Activated CD4-positive, alpha-beta T cell treated with anti-CD3 and anti-CD28 coated beads for 36 hours (primary cell): ENCODE measurements at regions not wholly inside any gene's neighbourhood (a gene's known extent, or its start where the extent isn't known, plus 50 kb on each side); places are given as distances from the start of the nearest gene placed in this dataset.
"Not testable (repeated sequence)": the region's sequence is repeated elsewhere in the genome, so short reads cannot be mapped to it uniquely, and the experiment has no call there.

Source experiments
- ATAC-seq: fragments of 200-7000 bp; cut with Tn5 transposase; one replicate; pipeline ENCODE4 v1.10.0; 2021; ENCODE audit warnings: mild to moderate bottlenecking, moderate library complexity
- CTCF ChIA-PET: fragments of 350-600 bp; sonication (Branson Sonifier 250); formaldehyde crosslinking; loops from one replicate; lab custom pipeline; 2021; ENCODE audit warnings: antibody characterized with exemption; lab: Charles Lee
- POLR2A ChIA-PET: fragments of 350-600 bp; sonication (Branson Sonifier 250); formaldehyde crosslinking; loops from one replicate; lab custom pipeline; 2021; ENCODE audit warnings: antibody characterized with exemption, inconsistent platforms; lab: Charles Lee
- DNase-seq: peaks from one replicate; pipeline ENCODE4 v3.0.0-alpha.2; 2020
- H3K27ac Mint-ChIP-seq: one replicate; pipeline ENCODE4 v1.8.0; 2021; ENCODE audit warnings: mixed read lengths
- H3K27me3 Mint-ChIP-seq: one replicate; pipeline ENCODE4 v1.8.0; 2021; ENCODE audit warnings: mixed read lengths
- H3K36me3 Mint-ChIP-seq: one replicate; pipeline ENCODE4 v1.8.0; 2021; ENCODE audit warnings: low read depth, mixed read lengths
- H3K4me1 Mint-ChIP-seq: one replicate; pipeline ENCODE4 v1.8.0; 2021; ENCODE audit warnings: mixed read lengths
- H3K4me3 Mint-ChIP-seq: one replicate; pipeline ENCODE4 v1.8.0; 2021; ENCODE audit warnings: mild to moderate bottlenecking, moderate library complexity, mixed read lengths
- H3K9me3 Mint-ChIP-seq: one replicate; pipeline ENCODE4 v1.8.0; 2021; ENCODE audit warnings: low read depth, mixed read lengths
- intact Hi-C, 2 experiments: fragments of 100-400 bp; cut with DNase I in 1 of 2; cut with micrococcal nuclease in 1 of 2; formaldehyde crosslinking; loops; one replicate each; pipeline versions ENCODE4 v1.14.2 to v1.15.1; 2022 to 2024; cut with DNase I, micrococcal nuclease

GRCh38 chr1:81513796-81514354 is 286.9 kb upstream of the ADGRL2 start:
- intact Hi-C loops = no loop called here
- peaks cover 3% of the 10 kb centered on the region for H3K27me3 Mint-ChIP-seq

GRCh38 chr1:81512252-81513003 is 288.3 kb upstream of the ADGRL2 start:
- ChIA-PET POLR2A (no interaction called here), CTCF (no interaction called here)
- H3K27me3 Mint-ChIP-seq = no peaks in the 10 kb centered on the region
- H3K4me3 Mint-ChIP-seq = no peak overlapping the region
- H3K36me3 Mint-ChIP-seq = no peaks in the 10 kb centered on the region
- H3K9me3 Mint-ChIP-seq = no peaks in the 10 kb centered on the region
- no peak overlapping the region for H3K27ac Mint-ChIP-seq
- H3K4me1 Mint-ChIP-seq = no peaks in the 10 kb centered on the region
- intact Hi-C loops = no loop called here
- no peak for ATAC-seq
- no peak for DNase-seq

More at GRCh38 chr1:81513796-81514354, 286.9 kb upstream of the ADGRL2 start:
- Mint-ChIP-seq H3K36me3 (no peaks in the 10 kb centered on the region), H3K4me3 (no peak overlapping the region), H3K4me1 (no peaks in the 10 kb centered on the region), H3K27ac (no peak overlapping the region), H3K9me3 (no peaks in the 10 kb centered on the region)
- no peak for DNase-seq
- POLR2A ChIA-PET = no interaction called here
- no peak for ATAC-seq
- CTCF ChIA-PET = no interaction called here

- Mint-ChIP-seq H3K4me1 (no peaks in the 10 kb centered on the region), H3K27ac (no peak overlapping the region), H3K4me3 (no peak overlapping the region), H3K36me3 (no peaks in the 10 kb centered on the region), H3K27me3 (no peaks in the 10 kb centered on the region), H3K9me3 (no peaks in the 10 kb centered on the region)
- POLR2A ChIA-PET = no interaction called here
- CTCF ChIA-PET = no interaction called here
- intact Hi-C loops = no loop called here
- DNase-seq = no peak
- ATAC-seq = no peak
These were observed 289.5 kb upstream of the ADGRL2 start for GRCh38 chr1:81511281-81511680.

- no peak overlapping the region for H3K4me3 Mint-ChIP-seq
- no peak overlapping the region for H3K27ac Mint-ChIP-seq
- H3K27me3 Mint-ChIP-seq = no peaks in the 10 kb centered on the region
- DNase-seq = no peak
- intact Hi-C loops = no loop called here
- no peak for ATAC-seq
- no peaks in the 10 kb centered on the region for H3K4me1 Mint-ChIP-seq
- H3K9me3 Mint-ChIP-seq = no peaks in the 10 kb centered on the region
- POLR2A ChIA-PET = no interaction called here
- no peaks in the 10 kb centered on the region for H3K36me3 Mint-ChIP-seq
- CTCF ChIA-PET = no interaction called here
These were observed 290.0 kb upstream of the ADGRL2 start for GRCh38 chr1:81510701-81511100.

- intact Hi-C loops = no loop called here
- Mint-ChIP-seq H3K9me3 (no peaks in the 10 kb centered on the region), H3K4me1 (no peaks in the 10 kb centered on the region), H3K36me3 (no peaks in the 10 kb centered on the region), H3K27me3 (no peaks in the 10 kb centered on the region), H3K4me3 (no peak overlapping the region), H3K27ac (no peak overlapping the region)
- DNase-seq = no peak
- ChIA-PET POLR2A (no interaction called here), CTCF (no interaction called here)
- no peak for ATAC-seq
These were observed 291.1 kb upstream of the ADGRL2 start for GRCh38 chr1:81509594-81509993.

- no peak for ATAC-seq
- intact Hi-C loops = no loop called here
- Mint-ChIP-seq H3K27me3 (no peaks in the 10 kb centered on the region), H3K4me3 (no peak overlapping the region), H3K27ac (no peak overlapping the region), H3K9me3 (no peaks in the 10 kb centered on the region), H3K36me3 (no peaks in the 10 kb centered on the region), H3K4me1 (no peaks in the 10 kb centered on the region)
- DNase-seq = no peak
- POLR2A ChIA-PET = no interaction called here
- CTCF ChIA-PET = no interaction called here
These were observed 294.0 kb upstream of the ADGRL2 start for GRCh38 chr1:81506699-81507098.

- intact Hi-C loops = no loop called here
- ChIA-PET CTCF (no interaction called here), POLR2A (no interaction called here)
- ATAC-seq = no peak
- no peaks in the 10 kb centered on the region for H3K9me3 Mint-ChIP-seq
- no peak overlapping the region for H3K4me3 Mint-ChIP-seq
- no peaks in the 10 kb centered on the region for H3K4me1 Mint-ChIP-seq
- H3K27me3 Mint-ChIP-seq = no peaks in the 10 kb centered on the region
- H3K36me3 Mint-ChIP-seq = no peaks in the 10 kb centered on the region
- no peak for DNase-seq
- H3K27ac Mint-ChIP-seq = no peak overlapping the region
These were observed 294.9 kb upstream of the ADGRL2 start for GRCh38 chr1:81505831-81506230.

GRCh38 chr1:81504820-81505219 is 295.9 kb upstream of the ADGRL2 start:
- H3K27ac Mint-ChIP-seq, H3K27me3 Mint-ChIP-seq, intact Hi-C loops: not testable (repeated sequence)

GRCh38 chr1:81502705-81503104 is 298.0 kb upstream of the ADGRL2 start:
- H3K27ac Mint-ChIP-seq, intact Hi-C loops, H3K4me3 Mint-ChIP-seq, POLR2A ChIA-PET, H3K4me1 Mint-ChIP-seq, H3K36me3 Mint-ChIP-seq, H3K27me3 Mint-ChIP-seq, ATAC-seq, CTCF ChIA-PET, H3K9me3 Mint-ChIP-seq, DNase-seq: not testable (repeated sequence)

More at GRCh38 chr1:81504820-81505219, 295.9 kb upstream of the ADGRL2 start:
- POLR2A ChIA-PET, H3K36me3 Mint-ChIP-seq, H3K9me3 Mint-ChIP-seq, ATAC-seq, H3K4me3 Mint-ChIP-seq, CTCF ChIA-PET, DNase-seq, H3K4me1 Mint-ChIP-seq: not testable (repeated sequence)

GRCh38 chr1:81501485-81501884 is 299.2 kb upstream of the ADGRL2 start:
- intact Hi-C loops, POLR2A ChIA-PET, H3K27ac Mint-ChIP-seq, H3K4me3 Mint-ChIP-seq, H3K27me3 Mint-ChIP-seq, ATAC-seq, DNase-seq, H3K36me3 Mint-ChIP-seq, H3K4me1 Mint-ChIP-seq, CTCF ChIA-PET, H3K9me3 Mint-ChIP-seq: not testable (repeated sequence)

GRCh38 chr1:81499487-81499886 is 301.2 kb upstream of the ADGRL2 start:
- ChIA-PET POLR2A (no interaction called here), CTCF (no interaction called here)
- H3K27me3 Mint-ChIP-seq = no peaks in the 10 kb centered on the region
- H3K4me1 Mint-ChIP-seq = no peaks in the 10 kb centered on the region
- no peak for ATAC-seq
- no peaks in the 10 kb centered on the region for H3K9me3 Mint-ChIP-seq
- no peak for DNase-seq
- no peak overlapping the region for H3K27ac Mint-ChIP-seq
- intact Hi-C loops = no loop called here
- no peak overlapping the region for H3K4me3 Mint-ChIP-seq
- H3K36me3 Mint-ChIP-seq = no peaks in the 10 kb centered on the region
